Activated CD8-positive, alpha-beta T cell treated with anti-CD3 and anti-CD28 coated beads, Interleukin-2, amount 10 ng/mL, durations not matched to agents 7 days and 5 days (primary cell): ENCODE measurements at regions not wholly inside any gene's neighbourhood (a gene's known extent, or its start where the extent isn't known, plus 50 kb on each side); places are given as distances from the start of the nearest gene placed in this dataset.
"Not testable (repeated sequence)": the region's sequence is repeated elsewhere in the genome, so short reads cannot be mapped to it uniquely, and the experiment has no call there.

Experiments used
- ATAC-seq: fragments of 150-1000 bp; cut with Tn5 transposase; one replicate; pipeline ENCODE4 v1.10.0; 2021; ENCODE audit warnings: moderate library complexity
- CTCF ChIA-PET: fragments of 350-600 bp; sonication (Branson Sonifier 250); formaldehyde crosslinking; loops from one replicate; lab custom pipeline; 2021; ENCODE audit warnings: antibody characterized with exemption; lab: Charles Lee
- POLR2A ChIA-PET: fragments of 350-600 bp; sonication (Branson Sonifier 250); formaldehyde crosslinking; loops from one replicate; lab custom pipeline; 2021; ENCODE audit warnings: antibody characterized with exemption; lab: Charles Lee
- DNase-seq: peaks from one replicate; pipeline ENCODE4 v3.0.0-alpha.2; 2020
- H3K27ac Mint-ChIP-seq: one replicate; pipeline ENCODE4 v1.8.0; 2021; ENCODE audit warnings: mild to moderate bottlenecking, mixed read lengths
- H3K27me3 Mint-ChIP-seq: one replicate; pipeline ENCODE4 v1.8.0; 2021; ENCODE audit warnings: low read depth, mixed read lengths
- H3K36me3 Mint-ChIP-seq: one replicate; pipeline ENCODE4 v1.8.0; 2021; ENCODE audit warnings: low read depth, mixed read lengths
- H3K4me1 Mint-ChIP-seq: one replicate; pipeline ENCODE4 v1.8.0; 2021; ENCODE audit warnings: low read depth, mixed read lengths
- H3K4me3 Mint-ChIP-seq: one replicate; pipeline ENCODE4 v1.8.0; 2021; ENCODE audit warnings: mild to moderate bottlenecking, mixed read lengths
- H3K9me3 Mint-ChIP-seq: one replicate; pipeline ENCODE4 v1.8.0; 2022; ENCODE audit warnings: mixed read lengths; ENCODE audit not compliant: insufficient read depth

DNA sequence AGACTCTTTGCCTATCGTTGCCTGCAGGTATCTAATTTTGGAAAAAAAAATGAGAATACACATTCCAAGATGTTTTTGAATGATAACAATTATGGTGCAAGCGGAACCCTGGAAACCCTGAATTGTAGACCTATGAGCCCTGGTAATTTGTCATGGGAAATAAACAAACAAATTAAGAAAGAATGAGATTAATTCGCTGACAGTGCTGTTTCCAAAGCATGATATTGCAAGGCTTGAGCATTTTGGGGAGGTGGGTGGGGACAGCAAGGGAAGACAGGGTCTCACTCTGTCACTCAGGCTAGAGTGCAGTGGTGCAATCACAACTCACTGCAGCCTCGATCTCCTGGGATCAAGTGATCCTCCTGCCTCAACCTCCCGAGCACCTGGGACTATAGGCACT, 900.3 kb downstream of the IPMK start:
- ChIA-PET CTCF (no interaction called here), POLR2A (no interaction called here)
- H3K9me3 Mint-ChIP-seq: no peaks in the 10 kb centered on the region
- no peaks in the 10 kb centered on the region for H3K27me3 Mint-ChIP-seq
- no peaks in the 10 kb centered on the region for H3K36me3 Mint-ChIP-seq
- no peak overlapping the region for H3K4me3 Mint-ChIP-seq
- ATAC-seq: no peak
- no peak for DNase-seq
- H3K27ac Mint-ChIP-seq: no peak overlapping the region
- no peaks in the 10 kb centered on the region for H3K4me1 Mint-ChIP-seq

- no peak overlapping the region for H3K4me3 Mint-ChIP-seq
- no peaks in the 10 kb centered on the region for H3K27me3 Mint-ChIP-seq
- ChIA-PET POLR2A (no interaction called here), CTCF (no interaction called here)
- ATAC-seq: no peak
- no peaks in the 10 kb centered on the region for H3K9me3 Mint-ChIP-seq
- DNase-seq: no peak
- H3K4me1 Mint-ChIP-seq: no peaks in the 10 kb centered on the region
- H3K36me3 Mint-ChIP-seq: no peaks in the 10 kb centered on the region
- no peak overlapping the region for H3K27ac Mint-ChIP-seq
These were observed 904.9 kb downstream of the IPMK start for GRCh38 chr10:57362811-57363210.

GRCh38 chr10:57353403-57354003, 914.2 kb downstream of the IPMK start:
- Mint-ChIP-seq H3K36me3 (no peaks in the 10 kb centered on the region), H3K9me3 (no peaks in the 10 kb centered on the region), H3K27me3 (no peaks in the 10 kb centered on the region), H3K27ac (no peak overlapping the region), H3K4me3 (no peak overlapping the region), H3K4me1 (no peaks in the 10 kb centered on the region)
- ChIA-PET POLR2A (no interaction called here), CTCF (no interaction called here)
- no peak for ATAC-seq
- DNase-seq: no peak

DNA sequence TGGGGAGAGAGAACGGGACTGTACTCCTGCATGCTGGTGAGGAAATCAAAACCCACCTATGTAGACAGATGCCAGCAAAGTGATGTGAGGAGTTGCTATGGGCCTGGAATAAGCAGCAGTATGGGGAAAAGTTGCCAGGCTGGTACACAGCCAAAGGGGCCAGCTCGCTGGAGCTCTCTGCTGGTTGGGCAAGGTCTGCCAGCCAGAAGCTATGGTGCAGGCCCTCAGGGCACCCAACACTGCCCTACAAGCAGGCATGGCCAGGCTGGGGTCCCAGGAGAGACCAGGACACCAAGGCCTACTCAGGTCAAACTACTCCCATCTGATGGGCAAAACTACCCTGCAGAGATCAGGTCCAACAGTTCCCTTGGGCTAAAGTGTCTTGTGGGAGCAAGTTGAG, 916.6 kb downstream of the IPMK start:
- DNase-seq (no peak), ATAC-seq (no peak)
- H3K27ac Mint-ChIP-seq: no peak overlapping the region
- CTCF ChIA-PET: no interaction called here
- POLR2A ChIA-PET: no interaction called here
- H3K4me1 Mint-ChIP-seq: no peaks in the 10 kb centered on the region
- H3K4me3 Mint-ChIP-seq: no peak overlapping the region
- H3K27me3 Mint-ChIP-seq: no peaks in the 10 kb centered on the region
- no peaks in the 10 kb centered on the region for H3K9me3 Mint-ChIP-seq
- no peaks in the 10 kb centered on the region for H3K36me3 Mint-ChIP-seq

- DNase-seq (no peak), ATAC-seq (no peak)
- POLR2A ChIA-PET: no interaction called here
- Mint-ChIP-seq H3K27me3 (no peaks in the 10 kb centered on the region), H3K9me3 (peaks cover 6% of the 10 kb centered on the region), H3K4me3 (no peak overlapping the region), H3K36me3 (no peaks in the 10 kb centered on the region), H3K4me1 (no peaks in the 10 kb centered on the region), H3K27ac (no peak overlapping the region)
- CTCF ChIA-PET: interaction anchor here (1.0 kb wide), 1 partner anchor 314 kb away, joined by 3 read pairs; no protein-coding TSS in a partner anchor
These were observed 926.4 kb downstream of the IPMK start for GRCh38 chr10:57341294-57341693.

DNA sequence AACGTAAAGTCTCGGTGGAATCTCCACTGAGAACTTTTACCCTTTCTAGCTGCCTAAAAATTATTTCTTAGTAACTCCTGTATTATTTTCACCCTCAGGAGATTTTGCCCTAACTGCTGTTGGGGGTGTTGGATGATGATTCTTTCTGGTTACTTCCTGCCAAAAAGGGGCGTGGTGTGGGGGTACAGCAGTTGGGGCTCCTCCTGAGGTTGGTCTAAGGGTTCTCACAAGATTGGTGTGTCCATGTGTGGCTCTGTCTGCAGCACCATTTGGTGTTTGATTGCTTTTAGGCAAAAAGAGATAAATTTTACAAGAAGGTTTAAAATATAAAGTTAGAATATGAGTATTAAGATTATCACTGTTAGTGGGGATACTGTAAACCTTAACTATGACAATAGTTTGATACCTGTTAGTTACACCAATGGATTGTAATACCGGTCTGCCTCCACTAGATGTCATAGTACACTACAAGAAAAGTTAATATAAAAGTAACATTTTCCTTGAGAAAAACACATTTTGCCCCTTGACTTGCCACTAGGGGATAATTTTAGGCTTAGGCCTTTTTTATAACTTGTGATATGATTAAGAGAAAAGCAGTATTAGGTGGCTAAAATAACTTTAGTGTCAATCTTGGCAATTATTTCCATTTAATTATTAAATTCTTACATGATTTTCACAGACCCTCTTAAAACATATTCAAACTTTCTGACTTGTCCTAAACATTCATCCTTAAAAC, 928.7 kb downstream of the IPMK start:
- ChIA-PET CTCF (interaction anchor here (0.8 kb wide), 1 partner anchor 814 kb away, joined by 3 read pairs; no protein-coding TSS in a partner anchor), POLR2A (no interaction called here)
- DNase-seq: peak; percentile 22
- Mint-ChIP-seq H3K36me3 (no peaks in the 10 kb centered on the region), H3K27ac (no peak overlapping the region), H3K4me1 (no peaks in the 10 kb centered on the region), H3K4me3 (no peak overlapping the region), H3K9me3 (peaks cover 6% of the 10 kb centered on the region), H3K27me3 (no peaks in the 10 kb centered on the region)
- no peak for ATAC-seq

DNA sequence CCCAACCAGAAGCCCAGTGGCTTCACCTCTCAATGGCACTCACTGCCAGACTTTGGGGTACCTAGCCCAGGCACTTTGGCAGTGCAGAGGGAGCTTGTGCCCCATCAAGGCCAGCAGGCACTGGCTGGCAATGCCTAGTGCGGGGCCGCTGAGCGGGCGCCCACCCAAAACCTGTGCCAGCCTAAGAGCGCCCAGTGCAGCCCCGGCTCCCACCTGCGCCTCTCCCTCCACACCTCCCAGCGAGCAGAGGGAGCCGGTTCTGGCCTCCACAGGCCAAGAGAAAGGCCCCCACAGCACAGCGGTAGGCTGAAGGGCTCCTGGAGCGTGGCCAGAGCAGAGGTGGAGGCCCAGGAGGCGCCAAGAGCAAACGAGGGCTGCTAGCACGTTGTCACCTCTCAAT, 930.8 kb downstream of the IPMK start:
- H3K27me3 Mint-ChIP-seq: no peaks in the 10 kb centered on the region
- POLR2A ChIA-PET: no interaction called here

DNA sequence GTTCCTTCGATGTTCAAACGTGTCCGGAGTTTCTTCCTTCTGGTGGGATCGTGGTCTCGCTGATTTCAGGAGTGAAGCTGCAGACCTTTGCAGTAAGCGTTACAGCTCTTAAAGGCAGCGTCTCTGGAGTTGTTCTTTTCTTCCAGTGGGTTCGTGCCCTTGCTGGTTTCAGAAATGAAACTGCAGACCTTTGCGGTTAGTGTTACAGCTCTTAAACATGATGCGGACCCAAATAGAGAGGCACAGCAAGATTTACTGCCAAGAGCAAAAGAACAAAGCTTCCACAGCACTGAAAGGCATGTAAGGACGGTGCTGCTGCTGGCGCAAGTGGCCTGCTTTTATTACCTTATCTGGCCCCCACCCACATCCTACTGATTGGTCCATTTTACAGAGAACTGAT, 931.4 kb downstream of the IPMK start:
- POLR2A ChIA-PET: no interaction called here
- Mint-ChIP-seq H3K36me3 (no peaks in the 10 kb centered on the region), H3K4me3 (no peak overlapping the region)

More for the DNA sequence above, 930.8 kb downstream of the IPMK start:
- ATAC-seq: no peak
- CTCF ChIA-PET: no interaction called here
- Mint-ChIP-seq H3K9me3 (no peaks in the 10 kb centered on the region), H3K4me3 (no peak overlapping the region), H3K4me1 (no peaks in the 10 kb centered on the region), H3K27ac (no peak overlapping the region), H3K36me3 (no peaks in the 10 kb centered on the region)
- DNase-seq: no peak

GRCh38 chr10:57334523-57334922, 933.2 kb downstream of the IPMK start:
- no peaks in the 10 kb centered on the region for H3K36me3 Mint-ChIP-seq
- POLR2A ChIA-PET: no interaction called here
- H3K27me3 Mint-ChIP-seq: no peaks in the 10 kb centered on the region

More for the DNA sequence above, 931.4 kb downstream of the IPMK start:
- CTCF ChIA-PET: no interaction called here
- no peaks in the 10 kb centered on the region for H3K9me3 Mint-ChIP-seq
- H3K27ac Mint-ChIP-seq: no peak overlapping the region
- H3K4me1 Mint-ChIP-seq: no peaks in the 10 kb centered on the region
- DNase-seq (no peak), ATAC-seq (no peak)
- H3K27me3 Mint-ChIP-seq: no peaks in the 10 kb centered on the region

GRCh38 chr10:57333880-57334279, 933.8 kb downstream of the IPMK start:
- DNase-seq: no peak
- ATAC-seq: no peak
- CTCF ChIA-PET: no interaction called here
- Mint-ChIP-seq H3K4me3 (no peak overlapping the region), H3K27me3 (no peaks in the 10 kb centered on the region), H3K27ac (no peak overlapping the region), H3K9me3 (no peaks in the 10 kb centered on the region), H3K36me3 (no peaks in the 10 kb centered on the region), H3K4me1 (no peaks in the 10 kb centered on the region)
- POLR2A ChIA-PET: no interaction called here

More at GRCh38 chr10:57334523-57334922, 933.2 kb downstream of the IPMK start:
- Mint-ChIP-seq H3K9me3 (no peaks in the 10 kb centered on the region), H3K4me1 (no peaks in the 10 kb centered on the region), H3K4me3 (no peak overlapping the region), H3K27ac (no peak overlapping the region)
- no peak for DNase-seq
- CTCF ChIA-PET: interaction anchor here (0.6 kb wide), 1 partner anchor 15 kb away, joined by 4 read pairs; no protein-coding TSS in a partner anchor
- ATAC-seq: no peak

DNA sequence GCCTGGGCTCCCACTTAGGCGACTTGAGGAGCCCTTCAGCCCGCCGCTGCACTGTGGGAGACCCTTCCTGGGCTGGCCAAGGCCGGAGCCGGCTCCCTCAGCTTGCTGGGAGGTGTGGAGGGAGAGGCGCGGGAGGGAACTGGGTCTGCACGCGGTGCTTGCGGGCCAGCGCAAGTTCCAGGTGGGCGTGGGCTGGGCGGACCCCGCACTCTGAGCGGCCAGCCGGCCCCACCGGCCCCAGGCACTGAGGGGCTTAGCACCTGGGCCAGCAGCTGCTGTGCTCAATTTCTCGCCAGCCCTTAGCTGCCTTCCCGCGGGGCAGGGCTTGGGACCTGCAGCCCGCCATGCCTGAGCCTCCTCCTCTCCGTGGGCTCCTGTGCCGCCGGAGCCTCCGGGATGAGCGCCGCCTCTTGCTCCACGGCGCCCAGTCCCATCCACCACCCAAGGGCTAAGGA, 946.3 kb downstream of the IPMK start:
- H3K9me3 Mint-ChIP-seq, CTCF ChIA-PET, H3K27me3 Mint-ChIP-seq, H3K36me3 Mint-ChIP-seq, H3K27ac Mint-ChIP-seq, POLR2A ChIA-PET, H3K4me1 Mint-ChIP-seq, H3K4me3 Mint-ChIP-seq, ATAC-seq, DNase-seq: not testable (repeated sequence)

GRCh38 chr10:57320416-57320815, 947.3 kb downstream of the IPMK start:
- Mint-ChIP-seq H3K4me3 (no peak overlapping the region), H3K27ac (no peak overlapping the region), H3K27me3 (no peaks in the 10 kb centered on the region), H3K9me3 (peaks cover 3% of the 10 kb centered on the region), H3K36me3 (no peaks in the 10 kb centered on the region), H3K4me1 (no peaks in the 10 kb centered on the region)
- ATAC-seq (no peak), DNase-seq (no peak)
- ChIA-PET CTCF (no interaction called here), POLR2A (no interaction called here)
